ENCODE measurements at regions not wholly inside any gene's neighbourhood (a gene's known extent, or its start where the extent isn't known, plus 50 kb on each side); places are given as distances from the start of the nearest gene placed in this dataset.
"Not testable (repeated sequence)": the region's sequence is repeated elsewhere in the genome, so short reads cannot be mapped to it uniquely, and the experiment has no call there.

DNA sequence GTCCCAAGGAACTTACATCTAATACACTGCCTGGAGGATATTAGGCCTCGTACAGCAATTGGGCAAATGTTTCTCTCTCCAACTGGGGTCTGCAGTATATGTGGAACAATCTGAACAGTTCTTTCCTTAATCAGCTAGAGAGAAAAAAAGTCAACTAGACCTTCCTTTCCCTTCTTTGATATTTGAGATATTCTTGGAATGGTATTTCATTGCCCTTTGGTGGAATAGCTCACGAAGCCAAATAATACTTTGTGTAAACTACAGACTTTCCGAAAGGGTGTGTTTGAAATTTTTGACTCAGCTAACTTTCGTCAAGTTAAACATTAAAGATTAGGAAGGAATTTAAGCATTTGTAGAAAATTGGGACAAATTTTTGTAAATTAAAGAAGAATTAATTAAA lies 425.6 kb downstream of the RWDD3 start:
- no peak for DNase-seq
- Histone ChIP-seq H3K27me3 (no peaks in the 10 kb centered on the region), H3K27ac (no peak overlapping the region), H3K4me1 (ENCODE audit: insufficient read depth) (no peaks in the 10 kb centered on the region), H3K9me3 (no peaks in the 10 kb centered on the region), H3K36me3 (no peaks in the 10 kb centered on the region), H3K4me3 (no peak overlapping the region)
- intact Hi-C loops (cut with DNase I) = no loop called here
- no peak for TF ChIP-seq POLR2A (IDR thresholded peaks at IDR 0.05)
- TF ChIP-seq CTCF (IDR thresholded peaks at IDR 0.05) = no peak
- TF ChIP-seq EP300 (IDR thresholded peaks at IDR 0.05) = no peak
- WGBS, 3 donors = 13 to 40% (median 14%) methylated on average over 4 of the region's 4 CpGs

GRCh38 chr1:95660736-95661135 lies 426.7 kb downstream of the RWDD3 start:
- no peak for DNase-seq
- no peaks in the 10 kb centered on the region for H3K27me3 ChIP-seq
- H3K36me3 ChIP-seq = no peaks in the 10 kb centered on the region
- intact Hi-C loops (cut with DNase I) = no loop called here
- H3K4me3 ChIP-seq = no peak overlapping the region
- H3K9me3 ChIP-seq = no peaks in the 10 kb centered on the region
- 42 to 48% (median 47%) methylated on average over 2 of the region's 2 CpGs for WGBS, 3 donors
- TF ChIP-seq CTCF (IDR thresholded peaks at IDR 0.05) (no peak), POLR2A (IDR thresholded peaks at IDR 0.05) (no peak), EP300 (IDR thresholded peaks at IDR 0.05) (no peak)
- no peak overlapping the region for H3K27ac ChIP-seq
- H3K4me1 ChIP-seq (ENCODE audit: insufficient read depth) = no peaks in the 10 kb centered on the region

DNA sequence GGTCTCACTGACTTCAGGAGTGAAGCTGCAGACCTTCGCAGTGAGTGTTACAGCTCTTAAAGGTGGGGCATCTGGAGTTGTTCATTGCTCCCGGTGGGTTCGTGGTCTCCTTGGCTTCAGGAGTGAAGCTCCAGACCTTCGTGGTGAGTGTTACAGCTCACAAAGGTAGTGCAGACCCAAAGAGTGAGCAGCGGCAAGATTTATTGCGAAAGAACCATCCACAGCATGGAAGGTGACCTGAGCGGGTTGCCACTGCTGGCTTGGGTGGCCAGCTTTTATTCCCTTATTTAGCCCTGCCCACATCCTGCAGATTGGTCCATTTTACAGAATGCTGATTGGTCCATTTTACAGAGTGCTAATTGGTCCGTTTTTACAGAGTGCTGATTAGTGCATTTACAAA lies 429.5 kb downstream of the RWDD3 start:
- H3K9me3 ChIP-seq; DNase-seq; intact Hi-C loops (cut with DNase I); H3K4me3 ChIP-seq; H3K27me3 ChIP-seq; H3K27ac ChIP-seq; H3K36me3 ChIP-seq; H3K4me1 ChIP-seq (ENCODE audit: insufficient read depth): not testable (repeated sequence)
- 86 to 91% (median 89%) methylated on average over 8 of the region's 8 CpGs for WGBS, 3 donors

DNA sequence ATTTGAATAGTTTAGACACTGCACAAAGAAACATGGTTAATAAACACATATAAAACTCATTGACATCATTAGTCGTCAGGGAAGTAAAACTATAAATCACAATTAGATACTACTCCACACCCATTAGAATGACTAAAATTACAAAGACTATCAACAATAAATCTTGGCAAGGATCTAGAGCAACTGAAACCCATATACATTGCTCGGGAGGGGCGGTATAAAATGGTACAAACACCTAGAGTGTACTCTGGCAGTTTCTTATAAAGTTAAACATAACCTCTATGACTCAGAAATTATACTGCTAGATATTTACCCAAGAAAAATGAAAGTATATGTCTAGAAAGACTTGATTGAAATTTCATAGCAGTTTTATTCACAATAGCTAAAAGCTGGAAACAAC lies 434.2 kb downstream of the RWDD3 start:
- H3K4me1 ChIP-seq (ENCODE audit: insufficient read depth) = no peaks in the 10 kb centered on the region
- no peak overlapping the region for H3K4me3 ChIP-seq
- TF ChIP-seq CTCF (IDR thresholded peaks at IDR 0.05) = no peak
- no peak for DNase-seq
- 69 to 73% (median 70%) methylated on average over 3 of the region's 3 CpGs for WGBS, 3 donors
- intact Hi-C loops (cut with DNase I) = no loop called here
- no peaks in the 10 kb centered on the region for H3K9me3 ChIP-seq
- H3K27me3 ChIP-seq = no peaks in the 10 kb centered on the region
- no peaks in the 10 kb centered on the region for H3K36me3 ChIP-seq
- no peak overlapping the region for H3K27ac ChIP-seq

- H3K9me3 ChIP-seq; H3K36me3 ChIP-seq; H3K4me3 ChIP-seq; H3K27me3 ChIP-seq; intact Hi-C loops (cut with DNase I); H3K4me1 ChIP-seq (ENCODE audit: insufficient read depth); H3K27ac ChIP-seq: not testable (repeated sequence)
- 90 to 94% (median 93%) methylated on average over 29 of the region's 29 CpGs for WGBS, 3 donors
- DNase-seq = peak in 1 of 5 donors; percentile 17
Observed at GRCh38 chr1:95669638-95670037, 435.6 kb downstream of the RWDD3 start.

DNA sequence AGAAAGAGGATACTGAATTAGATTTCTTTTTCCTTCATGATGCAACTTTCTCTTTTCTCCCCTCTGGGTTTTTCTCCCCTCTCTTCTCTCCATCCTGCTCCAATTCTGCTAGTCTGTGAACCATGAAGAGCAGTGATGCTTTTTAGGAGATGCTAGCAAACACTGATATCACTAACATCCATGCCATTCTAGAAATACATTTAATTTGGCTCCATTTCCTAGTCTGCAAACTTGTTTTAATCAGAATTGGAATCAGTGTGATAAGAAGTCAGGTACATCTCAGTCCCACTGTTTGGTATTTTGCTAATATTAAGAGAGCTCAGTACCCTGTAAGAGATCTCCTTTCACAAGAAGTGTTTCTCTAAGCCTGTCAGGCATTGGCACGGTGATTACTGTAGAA lies 437.1 kb downstream of the RWDD3 start:
- no peak overlapping the region for H3K4me3 ChIP-seq
- no peak for DNase-seq
- intact Hi-C loops (cut with DNase I) = no loop called here
- TF ChIP-seq EP300 (IDR thresholded peaks at IDR 0.05) = no peak
- TF ChIP-seq CTCF (IDR thresholded peaks at IDR 0.05) = no peak
- no peak for TF ChIP-seq POLR2A (IDR thresholded peaks at IDR 0.05)
- no peaks in the 10 kb centered on the region for H3K9me3 ChIP-seq
- H3K27me3 ChIP-seq = no peaks in the 10 kb centered on the region
- 78 to 89% (median 82%) methylated on average over 1 of the region's 1 CpG for WGBS, 3 donors
- H3K4me1 ChIP-seq (ENCODE audit: insufficient read depth) = no peaks in the 10 kb centered on the region
- H3K36me3 ChIP-seq = no peaks in the 10 kb centered on the region
- no peak overlapping the region for H3K27ac ChIP-seq
